Esophagus muscularis mucosa (tissue), 4 donors: ENCODE measurements at regions not wholly inside any gene's neighbourhood (a gene's known extent, or its start where the extent isn't known, plus 50 kb on each side); places are given as distances from the start of the nearest gene placed in this dataset.

Experiments
- DNase-seq: peaks from one replicate; pipeline ENCODE4 v3.0.0-alpha.2; 2017; ENCODE audit errors: extremely low spot score
- H3K27ac ChIP-seq, 4 donors: fragments of 200-600 bp; sonication (generic); replicated peaks in 1 of 4; 1 replicate in 3 of 4; 2 replicates in 1 of 4; pipeline ENCODE4 v1.5.1; 2016 to 2019; ENCODE audit warnings: mild to moderate bottlenecking in 1 of 4
- H3K27me3 ChIP-seq, 4 donors: fragments of 200-600 bp; sonication (generic); one replicate each; pipeline versions ENCODE4 v1.5.1 to v1.6.0; 2016 to 2019
- H3K36me3 ChIP-seq, 4 donors: fragments of 200-600 bp; sonication (generic); one replicate each; pipeline ENCODE4 v1.5.1; 2016 to 2019
- H3K4me1 ChIP-seq, 4 donors: fragments of 200-600 bp; sonication (generic); one replicate each; pipeline ENCODE4 v1.5.1; 2016 to 2019
- H3K4me3 ChIP-seq, 4 donors: fragments of 200-600 bp; sonication (generic); 1 replicate in 2 of 4; 2 replicates in 2 of 4; pipeline ENCODE4 v1.5.1; 2016 to 2019; ENCODE audit warnings: mild to moderate bottlenecking in 4 of 4, moderate library complexity in 1 of 4
- H3K9me3 ChIP-seq, 4 donors: fragments of 200-600 bp; sonication (generic); 1 replicate in 3 of 4; 2 replicates in 1 of 4; pipeline ENCODE4 v1.5.1; 2016 to 2019
- EP300 ChIP-seq: sonication (generic); formaldehyde crosslinking; IDR thresholded peaks from one replicate; pipeline ENCODE4 v1.6.1; 2017; ENCODE audit warnings: antibody characterized with exemption
- POLR2A ChIP-seq: fragments of 450-650 bp; IDR thresholded peaks from one replicate; pipeline ENCODE4 v1.6.1; 2017; ENCODE audit warnings: antibody characterized with exemption, moderate library complexity, mild to moderate bottlenecking, low read depth
- POLR2AphosphoS5 ChIP-seq, 2 donors: sonication (generic); formaldehyde crosslinking; IDR thresholded peaks; one replicate each; pipeline ENCODE4 v1.6.1; 2017; ENCODE audit warnings: antibody characterized with exemption in 2 of 2
- WGBS: methylation state at CpG from one replicate; pipeline ENCODE4 v1.1.5; 2018; 5-methylcytosine and 5-hydroxymethylcytosine counted together
- intact Hi-C: fragments of 100-400 bp; cut with DNase I; formaldehyde crosslinking; loops from one replicate; pipeline ENCODE4 v1.15.1; 2023
- TF ChIP-seq, protein P1 (sequence below), 3 experiments: fragments of 200-600 bp in 2 of 3; fragments of 450-650 bp in 1 of 3; sonication (generic) in 2 of 3; IDR thresholded peaks; one replicate each; pipeline ENCODE4 v1.5.1; 2017 to 2019; ENCODE audit warnings: antibody characterized with exemption in 3 of 3, mild to moderate bottlenecking in 2 of 3, moderate library complexity in 1 of 3

DNA sequence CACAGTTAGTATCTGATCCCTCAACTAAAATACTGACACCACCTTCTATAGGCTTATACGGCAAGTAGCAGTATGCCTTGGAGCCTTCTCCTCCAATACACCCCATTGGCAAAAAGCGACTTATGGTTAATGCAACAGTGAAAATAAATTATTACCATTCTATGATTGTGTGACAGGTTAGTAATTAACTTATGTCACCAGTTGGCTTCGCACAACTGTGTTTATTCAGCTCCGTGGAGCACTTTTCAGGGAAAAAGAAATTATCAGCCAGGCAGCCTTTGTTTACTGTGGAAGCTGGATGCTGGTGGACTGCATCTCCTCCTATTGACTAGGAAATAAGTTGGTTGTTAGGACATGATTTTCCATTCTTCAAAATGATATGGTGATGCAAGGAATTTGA lies 833.8 kb upstream of the RBFOX1 start:
- Histone ChIP-seq H3K4me3 (no peak overlapping the region), H3K4me1 (no peaks in the 10 kb centered on the region), H3K27ac (no peak overlapping the region), H3K9me3 (no peaks in the 10 kb centered on the region), H3K27me3 (no peaks in the 10 kb centered on the region), H3K36me3 (no peaks in the 10 kb centered on the region)
- DNase-seq, result no peak
- intact Hi-C loops, result no loop called here
- WGBS, result 81% methylated on average over 4 of the region's 4 CpGs
- TF ChIP-seq, protein P1, sequence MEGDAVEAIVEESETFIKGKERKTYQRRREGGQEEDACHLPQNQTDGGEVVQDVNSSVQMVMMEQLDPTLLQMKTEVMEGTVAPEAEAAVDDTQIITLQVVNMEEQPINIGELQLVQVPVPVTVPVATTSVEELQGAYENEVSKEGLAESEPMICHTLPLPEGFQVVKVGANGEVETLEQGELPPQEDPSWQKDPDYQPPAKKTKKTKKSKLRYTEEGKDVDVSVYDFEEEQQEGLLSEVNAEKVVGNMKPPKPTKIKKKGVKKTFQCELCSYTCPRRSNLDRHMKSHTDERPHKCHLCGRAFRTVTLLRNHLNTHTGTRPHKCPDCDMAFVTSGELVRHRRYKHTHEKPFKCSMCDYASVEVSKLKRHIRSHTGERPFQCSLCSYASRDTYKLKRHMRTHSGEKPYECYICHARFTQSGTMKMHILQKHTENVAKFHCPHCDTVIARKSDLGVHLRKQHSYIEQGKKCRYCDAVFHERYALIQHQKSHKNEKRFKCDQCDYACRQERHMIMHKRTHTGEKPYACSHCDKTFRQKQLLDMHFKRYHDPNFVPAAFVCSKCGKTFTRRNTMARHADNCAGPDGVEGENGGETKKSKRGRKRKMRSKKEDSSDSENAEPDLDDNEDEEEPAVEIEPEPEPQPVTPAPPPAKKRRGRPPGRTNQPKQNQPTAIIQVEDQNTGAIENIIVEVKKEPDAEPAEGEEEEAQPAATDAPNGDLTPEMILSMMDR (IDR thresholded peaks at IDR 0.05), result no peak
- TF ChIP-seq POLR2A (no peak), EP300 (no peak), POLR2AphosphoS5 (IDR thresholded peaks at IDR 0.05) (no peak)

GRCh38 chr16:6496996-6497395 lies 835.6 kb upstream of the RBFOX1 start:
- no peaks in the 10 kb centered on the region for H3K9me3 ChIP-seq
- H3K27ac ChIP-seq, result no peak overlapping the region
- WGBS, result 67% methylated on average over 2 of the region's 2 CpGs
- no peak overlapping the region for H3K4me3 ChIP-seq
- DNase-seq, result no peak
- no peaks in the 10 kb centered on the region for H3K36me3 ChIP-seq
- TF ChIP-seq EP300 (no peak), POLR2AphosphoS5 (IDR thresholded peaks at IDR 0.05) (no peak)
- TF ChIP-seq, protein P1 (IDR thresholded peaks at IDR 0.05), result no peak
- intact Hi-C loops, result no loop called here
- no peaks in the 10 kb centered on the region for H3K27me3 ChIP-seq
- H3K4me1 ChIP-seq, result no peaks in the 10 kb centered on the region

DNA sequence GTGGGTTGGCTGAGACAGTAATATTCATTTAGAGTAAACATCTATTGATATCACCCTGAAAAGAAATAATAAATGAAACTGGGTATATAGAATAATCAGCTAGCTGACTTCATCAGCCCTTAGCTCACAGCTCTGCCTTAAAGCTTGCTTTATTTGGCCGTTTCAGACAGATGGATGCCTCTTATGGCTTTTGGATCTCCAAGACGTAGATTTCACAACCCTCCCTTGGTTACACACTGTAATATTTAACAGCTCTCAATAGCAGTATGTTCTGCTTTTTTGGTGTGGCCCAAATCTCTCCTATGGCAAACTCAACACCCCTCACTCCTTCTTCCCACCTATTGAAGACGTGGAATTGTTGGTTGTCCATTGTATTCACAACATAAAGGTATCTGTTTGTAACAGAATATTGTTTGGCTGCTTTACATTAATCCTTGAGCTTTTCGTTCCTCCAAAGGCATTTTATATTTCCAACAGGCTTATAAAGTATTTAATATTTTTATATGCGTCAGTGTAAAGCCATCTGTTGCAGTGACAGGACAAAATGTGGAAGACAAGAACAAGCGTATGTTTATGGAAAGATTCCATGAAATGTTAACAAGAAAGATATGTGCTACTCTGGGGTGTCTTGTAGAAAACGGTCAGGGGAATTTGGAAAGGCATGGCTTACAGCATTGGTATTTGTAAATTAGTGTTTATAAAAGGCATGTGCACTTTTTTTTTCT lies 837.0 kb upstream of the RBFOX1 start:
- Histone ChIP-seq H3K4me1 (no peaks in the 10 kb centered on the region), H3K4me3 (no peak overlapping the region), H3K27me3 (no peaks in the 10 kb centered on the region), H3K36me3 (no peaks in the 10 kb centered on the region), H3K9me3 (no peaks in the 10 kb centered on the region), H3K27ac (no peak overlapping the region)
- no peak for DNase-seq
- no peak for TF ChIP-seq POLR2AphosphoS5 (IDR thresholded peaks at IDR 0.05)
- TF ChIP-seq POLR2A, result no peak
- no peak for TF ChIP-seq EP300
- TF ChIP-seq, protein P1 (IDR thresholded peaks at IDR 0.05), result no peak
- 73% methylated on average over 7 of the region's 7 CpGs for WGBS
- intact Hi-C loops, result no loop called here

DNA sequence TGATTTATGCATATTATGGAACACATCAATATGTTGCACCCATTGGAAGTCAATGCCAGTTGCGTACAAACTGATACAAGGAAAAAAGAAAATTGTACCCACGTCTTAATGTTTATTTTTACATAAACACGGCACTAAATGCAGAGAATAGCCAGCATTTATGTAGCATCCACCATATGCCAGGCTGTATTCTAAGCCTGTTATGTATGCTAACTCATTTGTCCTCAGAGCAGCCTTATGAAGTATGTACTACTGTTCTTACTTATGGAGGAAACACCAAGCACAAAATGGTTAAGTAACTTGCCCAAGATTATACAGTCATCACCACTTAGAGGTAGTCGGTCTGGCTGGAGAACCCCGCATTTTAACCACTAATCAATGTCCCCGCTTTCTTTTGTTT lies 837.9 kb upstream of the RBFOX1 start:
- DNase-seq, result no peak
- 82% methylated on average over 6 of the region's 6 CpGs for WGBS
- TF ChIP-seq, protein P1 (IDR thresholded peaks at IDR 0.05), result no peak
- TF ChIP-seq POLR2A, result no peak
- TF ChIP-seq POLR2AphosphoS5 (IDR thresholded peaks at IDR 0.05), result no peak
- TF ChIP-seq EP300, result no peak
- Histone ChIP-seq H3K9me3 (no peaks in the 10 kb centered on the region), H3K4me3 (no peak overlapping the region), H3K4me1 (no peaks in the 10 kb centered on the region), H3K27me3 (no peaks in the 10 kb centered on the region), H3K36me3 (no peaks in the 10 kb centered on the region), H3K27ac (no peak overlapping the region)
- intact Hi-C loops, result no loop called here

GRCh38 chr16:6493555-6493954 lies 839.1 kb upstream of the RBFOX1 start:
- DNase-seq, result no peak
- Histone ChIP-seq H3K27me3 (no peaks in the 10 kb centered on the region), H3K4me1 (no peaks in the 10 kb centered on the region), H3K4me3 (no peak overlapping the region), H3K9me3 (no peaks in the 10 kb centered on the region), H3K27ac (no peak overlapping the region), H3K36me3 (no peaks in the 10 kb centered on the region)
- intact Hi-C loops, result no loop called here
- TF ChIP-seq POLR2AphosphoS5 (IDR thresholded peaks at IDR 0.05), result no peak
- TF ChIP-seq, protein P1 (IDR thresholded peaks at IDR 0.05), result no peak
- TF ChIP-seq POLR2A, result no peak
- no peak for TF ChIP-seq EP300
- 78% methylated on average over 6 of the region's 6 CpGs for WGBS
